GM12872 (cell line): ENCODE measurements at regions not wholly inside any gene's neighbourhood (a gene's known extent, or its start where the extent isn't known, plus 50 kb on each side); places are given as distances from the start of the nearest gene placed in this dataset.

ENCODE experiments used
- TF ChIP-seq, protein P1 (sequence below): IDR thresholded peaks from 3 replicates; pipeline ENCODE4 v1.5.1; 2011; ENCODE audit warnings: low read depth, mild to moderate bottlenecking, low read length, moderate library complexity; ENCODE audit not compliant: insufficient read depth

DNA sequence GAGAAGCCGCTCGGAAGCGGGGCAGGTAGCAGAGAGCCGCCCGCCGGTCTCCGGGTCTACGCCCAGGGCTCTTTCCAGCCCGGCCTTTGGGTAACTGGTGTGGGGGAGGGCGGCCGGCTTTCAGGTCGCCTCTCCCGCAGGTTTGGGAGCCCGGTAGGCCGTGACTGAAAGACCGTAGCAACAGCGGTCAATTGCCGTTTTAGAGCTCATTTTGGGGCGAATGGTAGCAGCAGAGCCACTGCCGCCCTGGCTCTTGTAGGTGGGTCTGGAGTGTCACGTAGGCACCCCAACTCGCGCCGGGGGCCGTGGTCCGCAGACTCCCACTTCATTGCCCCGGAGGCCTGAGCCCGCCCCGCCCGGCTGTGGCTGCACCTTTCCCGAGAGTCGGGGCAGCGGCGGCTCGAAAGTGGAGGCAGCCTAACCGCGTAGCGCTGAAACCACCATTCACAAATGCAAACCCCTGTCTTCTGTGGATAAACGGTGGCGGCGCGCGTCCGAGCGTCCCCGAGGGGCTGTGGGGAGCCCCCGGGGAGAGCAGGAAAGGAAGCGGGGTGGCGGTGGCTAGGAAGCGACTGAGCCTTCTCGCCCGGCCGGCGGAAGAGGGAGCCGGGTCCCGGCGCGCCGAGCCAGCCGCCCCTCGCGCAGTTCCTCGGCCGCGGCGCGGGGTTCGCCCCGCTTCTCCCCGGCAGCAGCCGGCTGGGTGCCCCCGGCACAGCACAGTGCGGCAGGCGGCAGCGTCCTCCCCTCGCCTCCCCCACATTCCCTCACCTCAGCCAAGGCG is 2185.1 kb upstream of the TENM3 start:
- TF ChIP-seq, protein P1, sequence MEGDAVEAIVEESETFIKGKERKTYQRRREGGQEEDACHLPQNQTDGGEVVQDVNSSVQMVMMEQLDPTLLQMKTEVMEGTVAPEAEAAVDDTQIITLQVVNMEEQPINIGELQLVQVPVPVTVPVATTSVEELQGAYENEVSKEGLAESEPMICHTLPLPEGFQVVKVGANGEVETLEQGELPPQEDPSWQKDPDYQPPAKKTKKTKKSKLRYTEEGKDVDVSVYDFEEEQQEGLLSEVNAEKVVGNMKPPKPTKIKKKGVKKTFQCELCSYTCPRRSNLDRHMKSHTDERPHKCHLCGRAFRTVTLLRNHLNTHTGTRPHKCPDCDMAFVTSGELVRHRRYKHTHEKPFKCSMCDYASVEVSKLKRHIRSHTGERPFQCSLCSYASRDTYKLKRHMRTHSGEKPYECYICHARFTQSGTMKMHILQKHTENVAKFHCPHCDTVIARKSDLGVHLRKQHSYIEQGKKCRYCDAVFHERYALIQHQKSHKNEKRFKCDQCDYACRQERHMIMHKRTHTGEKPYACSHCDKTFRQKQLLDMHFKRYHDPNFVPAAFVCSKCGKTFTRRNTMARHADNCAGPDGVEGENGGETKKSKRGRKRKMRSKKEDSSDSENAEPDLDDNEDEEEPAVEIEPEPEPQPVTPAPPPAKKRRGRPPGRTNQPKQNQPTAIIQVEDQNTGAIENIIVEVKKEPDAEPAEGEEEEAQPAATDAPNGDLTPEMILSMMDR, result no peak

DNA sequence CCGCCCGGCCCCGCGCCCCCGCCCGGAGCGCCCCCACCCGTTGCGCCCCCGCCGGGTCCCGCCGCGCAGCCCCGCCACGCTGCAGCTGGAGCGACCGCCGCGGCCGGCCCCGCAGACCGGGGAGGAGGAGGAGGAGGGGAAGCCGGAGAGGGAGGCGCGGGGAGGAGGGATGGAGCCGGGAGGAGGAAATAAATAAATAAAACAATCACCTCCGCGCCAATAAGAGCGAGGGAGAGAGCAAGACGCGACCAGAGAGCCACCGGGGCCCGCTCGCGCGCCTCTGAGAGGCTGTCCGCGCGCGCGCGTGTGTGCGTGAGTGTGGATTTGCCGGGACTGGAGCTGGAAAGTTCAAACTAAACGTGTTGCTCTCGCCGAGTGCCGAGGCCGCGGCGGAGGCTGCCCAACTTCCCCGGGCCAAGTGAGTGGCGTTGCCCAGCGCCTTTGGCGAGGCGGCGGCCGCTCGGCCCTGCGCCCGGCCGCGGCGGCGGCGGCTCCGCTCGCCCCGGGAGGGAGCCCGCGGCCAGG is 2184.4 kb upstream of the TENM3 start:
- TF ChIP-seq, protein P1, result no peak

DNA sequence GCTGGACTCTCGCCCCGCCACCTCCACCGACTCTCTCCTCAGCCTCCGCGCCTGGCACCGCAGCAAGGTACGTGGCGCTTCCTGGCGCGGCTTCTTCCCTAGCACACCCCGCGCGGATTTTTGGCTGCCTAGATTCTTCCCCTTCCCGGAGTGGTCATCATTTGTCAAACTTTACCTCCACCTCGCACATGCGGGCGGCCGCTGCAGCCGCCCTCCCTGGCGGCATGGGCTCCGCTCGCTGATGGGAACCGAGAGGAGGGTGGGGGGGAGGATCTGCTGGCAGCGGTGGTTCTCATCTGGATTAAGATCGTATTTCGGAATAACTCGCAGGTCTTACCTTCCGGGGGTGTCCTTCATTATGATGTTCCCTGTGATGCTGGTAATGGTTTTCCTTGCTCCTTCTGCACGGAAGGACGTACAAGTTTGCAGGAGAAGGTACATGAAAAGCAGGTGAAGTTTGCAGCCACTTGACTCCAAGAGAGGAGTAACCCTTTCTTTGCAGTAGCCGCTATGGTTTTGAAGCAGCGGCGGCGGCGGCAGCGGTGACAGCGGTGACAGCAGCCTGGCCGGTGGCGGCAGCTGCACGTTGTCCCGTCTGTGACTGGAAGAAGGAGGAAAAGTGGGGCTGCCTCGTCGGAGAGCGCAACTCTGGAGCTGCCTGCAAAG is 2183.9 kb upstream of the TENM3 start:
- TF ChIP-seq, protein P1, result no peak

DNA sequence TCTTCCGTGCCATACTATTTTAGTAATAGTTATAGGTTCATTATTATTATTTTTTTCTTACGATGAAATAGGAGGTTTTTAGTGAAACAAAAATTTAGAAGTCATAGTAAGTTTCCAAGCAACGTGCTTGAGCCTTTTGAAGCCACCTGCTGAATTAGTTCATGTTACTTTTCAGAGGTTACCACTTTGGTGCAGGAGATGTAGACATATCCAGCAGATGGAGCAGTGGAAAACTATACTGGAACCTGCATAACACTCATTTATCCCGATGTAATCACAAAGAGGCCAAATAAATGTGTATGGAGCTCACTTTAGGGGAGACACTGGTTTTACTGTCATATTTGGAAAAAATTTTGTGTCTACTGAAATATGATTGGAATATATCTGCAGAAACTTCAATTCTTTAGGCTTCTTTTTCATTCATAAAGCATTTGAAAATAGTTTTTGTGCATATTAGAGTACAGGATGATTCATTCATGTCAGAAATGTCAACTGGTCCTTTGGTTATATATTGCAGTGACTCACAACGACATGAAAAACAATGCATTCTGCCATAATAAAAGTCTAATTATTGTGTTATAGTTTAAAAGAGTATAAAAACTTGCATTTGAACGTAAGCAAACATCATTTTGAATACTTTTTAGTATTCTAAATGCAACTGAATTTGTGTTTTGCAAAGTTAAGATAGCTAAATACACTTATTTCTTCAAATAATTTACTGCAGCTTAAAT is 2182.9 kb upstream of the TENM3 start:
- TF ChIP-seq, protein P1, result no peak

DNA sequence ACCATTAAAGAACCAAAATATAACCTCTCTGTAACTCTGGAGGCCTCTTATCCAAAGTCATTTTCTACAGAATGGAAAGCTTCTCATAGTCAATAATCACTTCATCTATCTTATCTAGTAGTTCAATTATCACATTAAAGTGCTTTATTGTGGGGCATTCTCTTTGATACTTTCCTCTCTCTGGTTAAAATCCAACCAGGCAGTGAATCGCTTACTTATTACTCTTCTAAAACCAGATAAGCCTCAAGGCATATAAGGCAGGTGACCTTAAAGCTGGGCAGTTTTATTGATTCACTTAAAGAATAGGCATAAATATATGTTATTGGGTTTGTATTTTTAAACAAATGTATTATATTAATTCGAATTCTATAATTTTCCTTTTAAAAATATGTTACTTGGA is 2162.1 kb upstream of the TENM3 start:
- TF ChIP-seq, protein P1, result no peak

DNA sequence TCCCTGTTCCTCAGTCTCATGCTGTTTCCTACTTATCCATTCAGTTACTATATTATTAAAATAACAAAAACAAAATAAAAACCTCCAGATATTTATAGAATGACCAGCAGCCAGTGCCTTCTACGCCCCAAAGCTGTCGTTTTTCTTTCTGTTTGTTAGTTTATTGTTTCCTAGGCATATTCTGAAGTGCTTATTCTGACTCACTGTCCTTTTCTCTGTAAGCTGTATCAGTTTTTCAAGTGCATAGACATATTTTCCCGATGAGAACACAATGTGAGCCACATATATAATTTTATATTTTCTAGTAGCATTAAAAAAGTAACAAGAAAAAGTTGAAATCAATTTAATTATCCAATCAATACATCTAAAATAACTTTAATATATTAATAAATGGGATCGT is 2158.6 kb upstream of the TENM3 start:
- TF ChIP-seq, protein P1, result no peak
